T47D (cell line): ENCODE measurements at regions not wholly inside any gene's neighbourhood (a gene's known extent, or its start where the extent isn't known, plus 50 kb on each side); places are given as distances from the start of the nearest gene placed in this dataset.

ENCODE experiments used
- DNase-seq, 2 experiments: peaks; one replicate each; pipeline versions ENCODE4 v3.0.0 to v3.0.0-alpha.2; 2011 to 2012; ENCODE audit warnings: low read depth in 1 of 2, low spot score in 1 of 2
- JUND ChIP-seq: IDR thresholded peaks from 2 replicates; pipeline ENCODE4 v1.6.1; 2012; ENCODE audit warnings: low read depth
- in situ Hi-C: cut with HindIII; loops from 2 replicates; pipeline ENCODE4 v1.10.0; 2016; ENCODE audit warnings: low sequenced_read_pairs, low pct_unique_long_range_greater_than_20kb

DNA sequence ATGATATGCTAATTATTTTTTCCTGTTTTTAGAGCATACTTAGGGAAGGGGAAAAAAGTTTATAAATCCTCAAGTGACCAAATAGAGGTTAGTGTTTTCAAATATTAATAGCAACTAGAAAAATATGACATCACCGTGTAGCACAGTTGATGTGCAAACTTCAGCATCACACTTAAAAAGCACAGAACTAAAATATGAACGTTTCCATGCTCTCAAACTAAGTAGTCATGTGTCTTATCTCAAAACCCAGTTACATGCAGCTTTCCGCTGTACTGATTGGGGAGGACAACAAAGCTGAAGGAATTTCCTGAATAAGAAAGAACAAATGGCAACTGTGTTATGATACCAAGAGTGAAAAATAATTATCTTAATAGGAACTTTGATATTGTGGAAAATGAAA is 903.7 kb downstream of the ADGRL2 start:
- in situ Hi-C loops, result no loop called here
- DNase-seq, result no peak
- no peak for TF ChIP-seq JUND

GRCh38 chr1:82703951-82704350 is 903.2 kb downstream of the ADGRL2 start:
- no peak for TF ChIP-seq JUND
- no peak for DNase-seq
- in situ Hi-C loops, result no loop called here

- in situ Hi-C loops, result no loop called here
- TF ChIP-seq JUND, result no peak
- no peak for DNase-seq
Measured at GRCh38 chr1:82700476-82700875, 899.7 kb downstream of the ADGRL2 start.

- in situ Hi-C loops, result no loop called here
- TF ChIP-seq JUND, result no peak
Measured at GRCh38 chr1:82697965-82698364, 897.2 kb downstream of the ADGRL2 start.

GRCh38 chr1:82695443-82695842 is 894.7 kb downstream of the ADGRL2 start:
- in situ Hi-C loops, result no loop called here
- TF ChIP-seq JUND, result no peak
- no peak for DNase-seq

More at GRCh38 chr1:82697965-82698364, 897.2 kb downstream of the ADGRL2 start:
- no peak for DNase-seq

DNA sequence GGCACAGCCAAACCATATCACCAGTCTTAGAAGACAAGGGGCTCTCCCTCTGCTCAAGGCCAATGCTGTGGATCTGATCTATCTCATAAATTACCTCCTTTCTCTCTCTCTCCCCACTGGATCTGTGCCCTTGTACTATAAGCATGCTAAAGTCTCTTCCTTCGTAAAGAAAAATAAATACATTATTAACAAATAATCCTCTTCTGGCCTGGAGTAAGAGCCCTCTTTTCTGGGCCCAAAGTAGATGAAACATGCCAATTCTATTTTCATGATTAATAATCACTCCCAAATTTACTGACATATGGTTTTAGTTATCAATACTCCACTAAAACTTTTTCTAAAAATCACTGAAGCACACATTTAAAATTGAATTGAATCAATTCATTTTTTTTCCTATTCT is 889.7 kb downstream of the ADGRL2 start:
- in situ Hi-C loops, result no loop called here
- no peak for TF ChIP-seq JUND
- no peak for DNase-seq

DNA sequence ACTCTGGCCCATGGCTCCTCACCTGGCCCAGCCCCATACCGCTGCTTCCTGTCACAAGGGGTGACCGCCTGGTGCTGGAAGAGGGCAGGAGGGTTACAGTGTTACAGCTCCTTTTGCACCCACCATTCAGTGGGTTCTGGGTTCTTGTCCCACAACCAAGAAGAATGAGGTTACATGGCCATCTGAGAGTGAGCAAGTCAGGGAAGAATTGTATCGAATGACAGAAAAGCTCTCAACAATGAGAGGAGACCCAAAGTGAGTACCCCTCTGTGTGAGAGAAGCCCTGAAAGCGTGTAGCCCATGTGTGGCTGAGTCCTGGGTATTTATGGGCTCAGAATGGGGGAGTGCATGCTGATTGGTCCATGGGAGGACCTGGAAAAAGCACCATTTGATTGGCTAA is 888.5 kb downstream of the ADGRL2 start:
- TF ChIP-seq JUND, result no peak
- in situ Hi-C loops, result no loop called here
- peak in 1 of 2 experiments; percentile 1 for DNase-seq

DNA sequence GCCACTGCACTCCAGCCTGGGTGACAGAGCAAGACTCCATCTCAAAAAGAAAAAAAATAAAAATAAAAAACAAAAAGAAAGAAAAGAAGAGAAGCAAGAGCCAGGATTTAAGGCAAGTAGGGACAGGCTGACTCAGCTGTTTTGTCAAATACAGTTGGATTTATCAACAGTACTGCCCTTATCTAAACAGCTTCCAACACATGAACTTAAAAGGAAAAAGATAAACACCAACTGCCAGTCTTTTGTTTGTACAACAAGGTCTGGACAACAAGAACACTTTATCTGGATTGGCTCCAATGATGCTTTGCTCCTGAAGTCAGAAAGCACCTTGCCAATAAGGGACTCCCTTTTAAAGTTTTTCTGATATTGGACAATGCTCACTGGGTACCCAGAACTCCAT is 886.0 kb downstream of the ADGRL2 start:
- in situ Hi-C loops, result no loop called here
- no peak for DNase-seq
- TF ChIP-seq JUND, result no peak

GRCh38 chr1:82646888-82647287 is 846.2 kb downstream of the ADGRL2 start:
- no peak for TF ChIP-seq JUND
- in situ Hi-C loops, result no loop called here
- no peak for DNase-seq

- in situ Hi-C loops, result no loop called here
- no peak for DNase-seq
- no peak for TF ChIP-seq JUND
Measured at GRCh38 chr1:82646336-82646735, 845.6 kb downstream of the ADGRL2 start.

DNA sequence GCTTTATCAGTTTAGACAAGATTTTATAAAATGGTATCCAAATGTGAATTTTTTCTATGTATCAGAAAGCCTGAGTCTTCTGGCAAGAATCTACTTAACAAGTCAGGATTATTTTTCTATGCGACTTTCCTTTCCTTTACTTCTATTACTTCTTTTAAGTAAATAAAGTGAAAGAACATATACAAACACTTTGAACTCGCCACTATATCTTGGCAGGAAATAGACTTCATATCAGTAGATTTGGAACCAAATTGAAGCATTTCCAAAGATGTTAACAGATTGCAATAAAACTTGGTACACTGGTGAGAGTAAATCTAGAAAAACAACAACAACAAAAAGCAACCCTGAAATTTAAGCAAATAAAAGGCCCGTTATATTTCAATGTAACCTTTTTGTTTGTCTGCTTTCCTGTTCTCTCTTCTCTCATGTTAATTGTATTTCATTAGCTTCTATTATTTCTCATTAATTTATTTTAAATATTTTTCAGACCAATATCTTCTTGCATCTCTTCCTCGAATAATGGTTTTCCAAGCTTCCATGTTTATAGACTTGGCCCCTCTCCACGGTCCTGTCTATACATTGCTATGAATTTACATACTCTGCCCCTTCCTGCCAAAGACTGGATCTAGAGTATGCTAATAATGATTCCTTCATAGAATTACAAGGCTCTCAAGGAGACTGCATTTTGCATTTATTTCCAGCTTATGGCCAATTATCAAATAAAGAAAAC is 843.6 kb downstream of the ADGRL2 start:
- in situ Hi-C loops, result no loop called here
- no peak for DNase-seq
- no peak for TF ChIP-seq JUND

- in situ Hi-C loops, result no loop called here
- TF ChIP-seq JUND, result no peak
- DNase-seq, result no peak
Measured at GRCh38 chr1:82640352-82640751, 839.6 kb downstream of the ADGRL2 start.

DNA sequence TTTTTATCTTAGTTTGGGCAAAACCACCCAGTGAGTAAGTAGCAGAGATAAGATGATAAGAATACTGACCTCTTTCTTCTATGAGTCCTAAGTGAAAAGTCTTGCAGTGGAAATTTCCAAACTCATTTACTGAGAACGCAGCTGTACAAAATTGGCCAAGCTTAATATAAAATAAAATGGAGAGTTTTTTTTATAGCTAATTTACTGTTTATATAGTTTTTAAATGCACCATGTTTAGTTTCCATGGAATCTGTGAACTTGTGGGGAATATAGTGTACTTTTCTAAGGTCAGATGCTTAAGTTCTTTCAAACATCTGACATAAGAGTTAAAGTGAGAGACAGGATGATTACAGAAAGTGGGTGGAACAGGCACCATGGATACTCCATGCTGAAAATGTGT is 833.5 kb downstream of the ADGRL2 start:
- in situ Hi-C loops, result no loop called here
- no peak for DNase-seq
- TF ChIP-seq JUND, result no peak

GRCh38 chr1:82632155-82632554 is 831.4 kb downstream of the ADGRL2 start:
- no peak for DNase-seq
- in situ Hi-C loops, result no loop called here
- TF ChIP-seq JUND, result no peak
